CD14-positive monocyte (primary cell): ENCODE measurements at regions not wholly inside any gene's neighbourhood (a gene's known extent, or its start where the extent isn't known, plus 50 kb on each side); places are given as distances from the start of the nearest gene placed in this dataset.

Source experiments
- DNase-seq, 3 donors: peaks; one replicate each; pipeline ENCODE4 v3.0.0-alpha.2; 2011 to 2022
- H2AFZ ChIP-seq: 2 replicates; pipeline ENCODE4 v1.6.0; 2012; ENCODE audit warnings: mild to moderate bottlenecking, low read depth, low read length, inconsistent platforms; ENCODE audit not compliant: insufficient read depth, poor library complexity, severe bottlenecking
- H3K27ac ChIP-seq, 2 donors: 1 replicate in 1 of 2; 2 replicates in 1 of 2; pipeline ENCODE4 v1.5.1; 2012 to 2013; ENCODE audit warnings: low read length in 2 of 2, control low read depth in 1 of 2, inconsistent platforms in 1 of 2, low read depth in 1 of 2, mild to moderate bottlenecking in 1 of 2
- H3K27me3 ChIP-seq, 2 donors: one replicate each; pipeline versions ENCODE4 v1.6.0 to v1.6.1; 2011 to 2013; ENCODE audit warnings: low read length in 2 of 2; ENCODE audit not compliant: control insufficient read depth in 2 of 2, insufficient read depth in 2 of 2
- H3K36me3 ChIP-seq, 2 donors: replicated peaks in 1 of 2; 1 replicate in 1 of 2; 2 replicates in 1 of 2; pipeline versions ENCODE4 v1.5.1 to v1.6.1; 2012 to 2013; ENCODE audit warnings: low read length in 2 of 2, control low read depth in 1 of 2, inconsistent platforms in 1 of 2, mild to moderate bottlenecking in 1 of 2; ENCODE audit not compliant: insufficient read depth in 2 of 2, control insufficient read depth in 1 of 2
- H3K4me1 ChIP-seq, 2 donors: 1 replicate in 1 of 2; 2 replicates in 1 of 2; pipeline versions ENCODE4 v1.5.1 to v1.6.1; 2012 to 2013; ENCODE audit warnings: low read length in 2 of 2, control low read depth in 1 of 2, inconsistent platforms in 1 of 2, mild to moderate bottlenecking in 1 of 2, moderate library complexity in 1 of 2; ENCODE audit not compliant: insufficient read depth in 2 of 2, control insufficient read depth in 1 of 2
- H3K4me2 ChIP-seq: replicated peaks from 2 replicates; pipeline ENCODE3; 2012; ENCODE audit warnings: low read length, moderate library complexity, mild to moderate bottlenecking; ENCODE audit not compliant: poor library complexity, severe bottlenecking; ENCODE audit errors: extremely low read depth
- H3K4me3 ChIP-seq, 3 experiments: fragments of 200-600 bp in 1 of 3; sonication (generic) in 1 of 3; replicated peaks in 1 of 3; 1 replicate in 2 of 3; 2 replicates in 1 of 3; pipeline ENCODE4 v1.5.1; 2011 to 2013; ENCODE audit warnings: low read length in 3 of 3, mild to moderate bottlenecking in 3 of 3, control low read depth in 2 of 3, low read depth in 2 of 3, inconsistent platforms in 1 of 3, moderate library complexity in 1 of 3
- H3K79me2 ChIP-seq: 2 replicates; pipeline ENCODE4 v1.6.0; 2012; ENCODE audit warnings: mild to moderate bottlenecking, control low read depth, inconsistent platforms, low read length, moderate library complexity; ENCODE audit not compliant: insufficient read depth
- H3K9ac ChIP-seq: 2 replicates; pipeline ENCODE4 v1.6.0; 2017; ENCODE audit warnings: low read length, mild to moderate bottlenecking; ENCODE audit not compliant: insufficient read depth, poor library complexity, severe bottlenecking
- H3K9me3 ChIP-seq, 2 donors: replicated peaks in 1 of 2; 1 replicate in 1 of 2; 2 replicates in 1 of 2; pipeline versions ENCODE4 v1.5.1 to v1.6.1; 2012 to 2013; ENCODE audit warnings: low read length in 2 of 2, control low read depth in 1 of 2; ENCODE audit not compliant: control insufficient read depth in 1 of 2, insufficient read depth in 1 of 2
- H4K20me1 ChIP-seq: 2 replicates; pipeline ENCODE4 v1.6.0; 2012; ENCODE audit warnings: mild to moderate bottlenecking, low read length, control low read depth, moderate library complexity; ENCODE audit not compliant: insufficient read depth
- H3K27ac Mint-ChIP-seq, 7 donors: one replicate each; pipeline ENCODE4 v1.8.0; 2020; ENCODE audit warnings: mild to moderate bottlenecking in 7 of 7, mixed read lengths in 7 of 7, moderate library complexity in 6 of 7, inconsistent platforms in 2 of 7
- H3K27me3 Mint-ChIP-seq, 3 donors: one replicate each; pipeline ENCODE4 v1.8.0; 2021 to 2022; ENCODE audit warnings: low read depth in 3 of 3, mild to moderate bottlenecking in 3 of 3, mixed read lengths in 3 of 3, moderate library complexity in 3 of 3, inconsistent platforms in 1 of 3
- H3K36me3 Mint-ChIP-seq, 2 donors: one replicate each; pipeline ENCODE4 v1.8.0; 2020; ENCODE audit warnings: mixed read lengths in 2 of 2, inconsistent platforms in 1 of 2, mild to moderate bottlenecking in 1 of 2
- H3K4me1 Mint-ChIP-seq: one replicate; pipeline ENCODE4 v1.8.0; 2020; ENCODE audit warnings: mild to moderate bottlenecking, mixed read lengths
- H3K4me3 Mint-ChIP-seq, 2 donors: one replicate each; pipeline ENCODE4 v1.8.0; 2020; ENCODE audit warnings: mild to moderate bottlenecking in 2 of 2, mixed read lengths in 2 of 2, moderate library complexity in 1 of 2
- H3K9me3 Mint-ChIP-seq, 7 donors: one replicate each; pipeline ENCODE4 v1.8.0; 2020 to 2022; ENCODE audit warnings: mixed read lengths in 7 of 7, mild to moderate bottlenecking in 6 of 7, moderate library complexity in 6 of 7, inconsistent platforms in 2 of 7
- CTCF ChIP-seq: fragments of 200-600 bp; IDR thresholded peaks from one replicate; pipeline ENCODE4 v1.8.0; 2022; ENCODE audit warnings: antibody characterized with exemption, mild to moderate bottlenecking
- WGBS: methylation state at CpG from one replicate; pipeline ENCODE4 v1.1.5; 2013; ENCODE audit warnings: missing lambda C conversion rate; ENCODE audit not compliant: insufficient coverage; 5-methylcytosine and 5-hydroxymethylcytosine counted together
- intact Hi-C, 2 donors: fragments of 100-400 bp; cut with micrococcal nuclease; formaldehyde crosslinking; loops; one replicate each; pipeline versions ENCODE4 v1.15.0 to v1.15.1; 2023

GRCh38 chr3:11929531-11929930 lies 74.7 kb upstream of the SYN2 start:
- TF ChIP-seq CTCF = no peak
- Histone ChIP-seq H3K4me3 (no peak overlapping the region), H2AFZ (no peak overlapping the region), H3K9me3 (no peaks in the 10 kb centered on the region), H3K27me3 (no peaks in the 10 kb centered on the region), H3K79me2 (no peaks in the 10 kb centered on the region), H3K36me3 (no peaks in the 10 kb centered on the region), H4K20me1 (no peaks in the 10 kb centered on the region), H3K27ac (no peak overlapping the region), H3K4me1 (no peaks in the 10 kb centered on the region), H3K9ac (no peak overlapping the region), H3K4me2 (no peak overlapping the region)
- Mint-ChIP-seq H3K27ac (no peak overlapping the region), H3K4me1 (no peaks in the 10 kb centered on the region), H3K27me3 (peaks cover 4 to 10% (median 4%) of the 10 kb centered on the region in 3 donors), H3K36me3 (no peaks in the 10 kb centered on the region), H3K9me3 (peaks cover 0 to 21% (median 2%) of the 10 kb centered on the region in 7 donors), H3K4me3 (no peak overlapping the region)
- 100% methylated on average over 2 of the region's 4 CpGs for WGBS
- intact Hi-C loops = no loop called here
- DNase-seq = no peak

- peaks cover 0 to 21% (median 2%) of the 10 kb centered on the region in 7 donors for H3K9me3 Mint-ChIP-seq
- Histone ChIP-seq H3K9me3 (no peaks in the 10 kb centered on the region), H3K27ac (no peak overlapping the region), H3K4me2 (no peak overlapping the region), H3K36me3 (no peaks in the 10 kb centered on the region), H3K79me2 (no peaks in the 10 kb centered on the region), H3K4me3 (no peak overlapping the region), H3K4me1 (no peaks in the 10 kb centered on the region), H4K20me1 (no peaks in the 10 kb centered on the region), H2AFZ (no peak overlapping the region), H3K9ac (no peak overlapping the region), H3K27me3 (no peaks in the 10 kb centered on the region)
- peaks cover 4 to 10% (median 4%) of the 10 kb centered on the region in 3 donors for H3K27me3 Mint-ChIP-seq
- TF ChIP-seq CTCF = no peak
- intact Hi-C loops = no loop called here
- 95% methylated on average over 10 of the region's 10 CpGs for WGBS
- no peak overlapping the region for H3K27ac Mint-ChIP-seq
- no peaks in the 10 kb centered on the region for H3K4me1 Mint-ChIP-seq
- no peak for DNase-seq
- no peaks in the 10 kb centered on the region for H3K36me3 Mint-ChIP-seq
- H3K4me3 Mint-ChIP-seq = no peak overlapping the region
Observed at GRCh38 chr3:11930084-11930483, 74.1 kb upstream of the SYN2 start.
